SK-N-MC (cell line): ENCODE measurements at regions not wholly inside any gene's neighbourhood (a gene's known extent, or its start where the extent isn't known, plus 50 kb on each side); places are given as distances from the start of the nearest gene placed in this dataset.

Experiments
- DNase-seq: peaks from one replicate; pipeline ENCODE4 v3.0.0-alpha.2; 2011; ENCODE audit warnings: low read depth, low spot score
- H3K27ac ChIP-seq: fragments of 200-600 bp; sonication (generic); 2 replicates; pipeline ENCODE4 v1.5.1; 2016; ENCODE audit warnings: mixed run types
- H3K36me3 ChIP-seq: fragments of 200-600 bp; sonication (generic); 2 replicates; pipeline ENCODE4 v1.6.1; 2017; ENCODE audit warnings: antibody characterized with exemption, low read length, mixed read lengths; ENCODE audit not compliant: insufficient read depth
- H3K4me3 ChIP-seq: fragments of 200-600 bp; sonication (generic); 2 replicates; pipeline ENCODE4 v1.5.1; 2016
- H3K9ac ChIP-seq: fragments of 200-600 bp; sonication (generic); 2 replicates; pipeline ENCODE4 v1.8.0; 2017; ENCODE audit warnings: mixed run types, mixed read lengths; ENCODE audit not compliant: insufficient read length
- H3K9me3 ChIP-seq: fragments of 200-600 bp; sonication (generic); 2 replicates; pipeline ENCODE4 v1.6.1; 2017; ENCODE audit warnings: low read depth, mild to moderate bottlenecking, antibody characterized with exemption, low read length, moderate library complexity, mixed read lengths
- EZH2 ChIP-seq: fragments of 200-600 bp; sonication (generic); IDR thresholded peaks from one replicate; pipeline ENCODE4 v1.6.1; 2017; ENCODE audit warnings: antibody characterized with exemption
- FOXP2 ChIP-seq: optimal IDR thresholded peaks from 2 replicates; pipeline ENCODE3; 2011; ENCODE audit warnings: mild to moderate bottlenecking, moderate library complexity; ENCODE audit not compliant: insufficient read depth; ENCODE audit errors: extremely low read length, control extremely low read depth
- POLR2AphosphoS5 ChIP-seq: IDR thresholded peaks from 2 replicates; pipeline ENCODE4 v1.6.1; 2012; ENCODE audit warnings: mild to moderate bottlenecking, low read depth, low read length, borderline replicate concordance

- no peak overlapping the region for H3K27ac ChIP-seq
- H3K4me3 ChIP-seq, result no peak overlapping the region
- no peaks in the 10 kb centered on the region for H3K9me3 ChIP-seq
- no peaks in the 10 kb centered on the region for H3K36me3 ChIP-seq
- H3K9ac ChIP-seq, result no peak overlapping the region
- no peak for DNase-seq
- TF ChIP-seq FOXP2, result no peak
- TF ChIP-seq EZH2, result no peak
- no peak for TF ChIP-seq POLR2AphosphoS5
Observed at GRCh38 chr6:125509477-125509876, 207.7 kb upstream of the HDDC2 start.

DNA sequence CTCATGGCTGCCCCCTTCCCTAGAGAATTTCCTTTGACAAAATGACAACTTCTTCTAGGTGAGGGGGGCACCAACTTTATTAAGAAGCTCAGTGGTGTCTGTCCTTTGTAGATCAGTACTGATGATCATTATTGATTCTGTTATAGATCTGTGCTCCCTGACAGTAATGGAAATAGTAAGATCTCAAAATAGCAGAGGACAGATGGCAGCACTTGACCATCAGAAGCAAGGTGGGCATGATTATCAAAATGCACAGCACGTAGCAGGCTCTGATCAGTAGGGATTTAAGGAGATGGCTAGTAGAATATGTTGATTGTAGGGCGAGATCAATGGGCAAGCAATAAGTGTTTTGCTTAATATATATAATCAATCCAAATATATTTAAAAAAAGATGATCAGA is 208.6 kb upstream of the HDDC2 start:
- Histone ChIP-seq H3K9ac (no peak overlapping the region), H3K36me3 (no peaks in the 10 kb centered on the region), H3K9me3 (no peaks in the 10 kb centered on the region), H3K27ac (no peak overlapping the region), H3K4me3 (no peak overlapping the region)
- TF ChIP-seq POLR2AphosphoS5, result no peak
- no peak for TF ChIP-seq FOXP2
- no peak for TF ChIP-seq EZH2
- no peak for DNase-seq

GRCh38 chr6:125511809-125512396 is 210.1 kb upstream of the HDDC2 start:
- Histone ChIP-seq H3K36me3 (no peaks in the 10 kb centered on the region), H3K9me3 (no peaks in the 10 kb centered on the region), H3K27ac (no peak overlapping the region), H3K9ac (no peak overlapping the region), H3K4me3 (no peak overlapping the region; the same call in 1 of the 2 replicates)
- TF ChIP-seq POLR2AphosphoS5 (no peak), FOXP2 (no peak), EZH2 (no peak)
- no peak for DNase-seq

DNA sequence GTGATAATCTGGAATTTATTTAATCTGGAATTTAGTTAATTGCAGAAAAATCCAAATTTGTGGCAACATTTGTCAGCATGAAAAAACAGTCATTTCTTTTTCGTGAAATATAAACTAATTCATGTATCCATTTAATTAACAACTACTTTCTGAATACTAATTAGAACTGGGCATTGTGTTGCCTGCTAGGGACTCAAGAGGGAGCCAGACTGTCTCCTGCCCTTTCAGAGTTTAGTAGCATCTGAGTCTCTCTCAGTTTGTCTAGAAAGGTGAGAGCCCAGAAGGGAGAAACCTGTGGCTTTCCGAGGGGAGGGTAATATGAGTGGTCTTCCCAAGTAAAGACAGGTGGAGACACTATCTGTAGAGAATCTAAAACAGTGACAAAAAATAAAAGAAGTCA is 210.9 kb upstream of the HDDC2 start:
- Histone ChIP-seq H3K4me3 (no peak overlapping the region), H3K36me3 (no peaks in the 10 kb centered on the region), H3K9ac (no peak overlapping the region), H3K27ac (no peak overlapping the region), H3K9me3 (no peaks in the 10 kb centered on the region)
- TF ChIP-seq POLR2AphosphoS5 (no peak), FOXP2 (no peak), EZH2 (no peak)
- no peak for DNase-seq

DNA sequence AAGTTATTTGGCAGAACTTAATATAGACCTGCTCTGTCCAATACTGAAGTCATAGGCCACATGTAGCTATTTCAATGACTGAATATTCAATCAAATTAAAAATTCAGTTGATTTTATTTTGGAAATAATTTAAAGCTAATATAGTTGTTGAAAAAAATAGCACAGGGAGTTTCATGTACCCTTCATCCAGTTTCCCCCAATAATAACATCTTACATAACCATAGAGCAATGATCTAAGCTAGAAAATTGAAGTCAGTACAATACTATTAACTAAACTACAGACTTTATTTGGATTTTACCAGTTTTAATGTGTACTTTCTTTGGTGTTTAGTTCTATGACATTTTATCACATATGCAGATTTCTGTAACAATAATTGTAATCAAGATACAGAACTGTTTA is 212.2 kb upstream of the HDDC2 start:
- TF ChIP-seq FOXP2, result no peak
- TF ChIP-seq EZH2, result no peak
- no peak for TF ChIP-seq POLR2AphosphoS5
- DNase-seq, result no peak
- Histone ChIP-seq H3K27ac (no peak overlapping the region), H3K36me3 (no peaks in the 10 kb centered on the region), H3K9me3 (no peaks in the 10 kb centered on the region), H3K4me3 (no peak overlapping the region), H3K9ac (no peak overlapping the region)

DNA sequence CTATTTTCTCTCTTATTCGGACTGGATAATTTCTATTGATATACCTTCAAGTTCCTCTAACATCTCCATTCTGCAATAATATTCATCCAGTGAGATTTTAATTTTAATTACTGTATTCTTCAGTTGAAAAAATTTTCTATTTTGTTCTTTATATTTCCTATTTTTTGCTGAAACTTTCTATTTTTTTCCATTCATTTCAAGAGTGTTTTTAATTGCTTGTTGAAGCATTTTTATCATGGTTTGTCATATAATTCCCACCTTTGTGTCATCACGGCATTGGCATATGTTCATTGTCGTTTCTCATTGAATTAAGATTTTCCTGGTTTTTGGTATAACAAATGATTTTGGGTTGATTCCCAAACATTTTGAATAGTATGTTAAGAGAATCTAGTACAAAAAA is 214.9 kb upstream of the HDDC2 start:
- H3K9me3 ChIP-seq, result no peaks in the 10 kb centered on the region
- no peak overlapping the region for H3K9ac ChIP-seq

DNA sequence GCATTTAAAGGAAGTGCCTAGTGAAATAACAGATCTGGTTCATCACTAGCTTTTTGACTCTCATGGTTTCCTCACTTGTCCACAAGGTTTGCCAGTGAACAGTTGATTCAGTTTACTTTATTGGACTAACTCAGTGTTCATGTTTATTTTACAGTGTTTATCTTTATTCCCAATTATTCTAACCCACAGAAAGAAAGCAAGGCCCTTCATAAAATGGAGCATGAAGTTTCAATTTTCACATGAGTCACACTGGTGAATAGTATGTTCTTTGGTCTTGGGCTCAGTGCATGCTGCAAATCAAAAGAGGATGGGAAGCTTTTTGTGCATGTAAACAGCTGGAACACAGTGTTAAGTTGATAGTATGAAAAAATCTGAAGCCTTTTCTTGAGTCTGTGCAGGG is 217.6 kb upstream of the HDDC2 start:
- no peak for TF ChIP-seq POLR2AphosphoS5
- no peak for TF ChIP-seq FOXP2
- TF ChIP-seq EZH2, result no peak
- DNase-seq, result no peak
- Histone ChIP-seq H3K27ac (no peak overlapping the region), H3K9me3 (no peaks in the 10 kb centered on the region), H3K4me3 (no peak overlapping the region), H3K36me3 (no peaks in the 10 kb centered on the region), H3K9ac (no peak overlapping the region)

More for the DNA sequence above, 214.9 kb upstream of the HDDC2 start:
- DNase-seq, result no peak
- no peaks in the 10 kb centered on the region for H3K36me3 ChIP-seq
- no peak overlapping the region for H3K4me3 ChIP-seq
- no peak for TF ChIP-seq EZH2
- TF ChIP-seq POLR2AphosphoS5, result no peak
- no peak for TF ChIP-seq FOXP2
- no peak overlapping the region for H3K27ac ChIP-seq

DNA sequence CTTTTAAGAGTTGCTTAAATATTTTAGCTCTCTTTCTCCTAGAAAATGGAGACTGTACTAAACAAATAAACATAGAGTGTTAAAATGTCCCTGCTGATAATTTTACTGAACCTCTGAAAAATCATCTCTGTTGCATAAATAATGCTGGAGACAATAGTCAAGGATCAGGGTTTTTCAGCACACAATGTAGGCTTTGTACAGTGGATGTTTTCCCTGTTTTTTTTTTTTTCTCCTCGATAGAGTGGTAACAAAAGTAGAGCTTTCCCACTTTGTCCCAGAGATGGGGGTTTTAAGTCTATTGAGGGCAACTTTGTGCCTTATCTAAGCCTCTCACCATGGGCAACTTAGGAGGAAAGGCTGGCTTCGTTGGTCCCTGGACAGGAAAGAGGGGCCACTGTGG is 222.6 kb upstream of the HDDC2 start:
- Histone ChIP-seq H3K9me3 (no peaks in the 10 kb centered on the region), H3K27ac (no peak overlapping the region), H3K4me3 (no peak overlapping the region), H3K36me3 (no peaks in the 10 kb centered on the region), H3K9ac (no peak overlapping the region)
- DNase-seq, result no peak
- TF ChIP-seq FOXP2 (no peak), POLR2AphosphoS5 (no peak), EZH2 (no peak)

DNA sequence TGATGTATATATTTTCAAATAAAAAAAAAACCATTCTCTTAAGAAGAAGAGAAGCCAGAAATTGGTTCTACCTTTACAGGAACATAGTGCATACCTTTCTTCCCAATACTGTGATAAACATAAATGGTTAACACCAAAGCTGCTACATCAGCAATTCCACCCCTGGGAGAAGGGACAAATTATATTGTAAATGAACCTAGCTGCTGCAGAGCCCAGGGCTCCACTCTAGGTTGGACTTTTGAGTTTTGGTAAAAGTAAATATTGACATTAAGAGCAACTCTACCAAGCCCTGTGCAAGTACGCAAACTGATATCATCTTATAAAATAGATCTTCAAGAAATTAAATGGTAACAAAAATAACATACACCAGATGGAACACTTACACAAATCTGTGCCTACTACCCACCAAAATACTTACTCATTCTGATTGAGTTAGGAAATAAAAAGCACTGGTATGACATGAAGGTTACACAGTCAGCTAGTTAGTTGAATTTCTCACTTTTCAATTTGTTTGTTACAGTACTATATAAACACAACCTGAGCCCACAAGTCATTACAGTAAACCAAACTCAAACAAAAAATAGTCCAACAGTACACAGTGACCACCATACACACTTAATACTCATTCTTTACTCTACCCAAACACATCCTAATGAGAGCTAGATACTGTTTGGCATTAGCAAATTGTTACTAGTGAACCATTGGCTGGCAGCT is 223.3 kb upstream of the HEY2 start:
- Histone ChIP-seq H3K4me3 (no peak overlapping the region), H3K9me3 (no peaks in the 10 kb centered on the region), H3K27ac (no peak overlapping the region), H3K9ac (no peak overlapping the region), H3K36me3 (no peaks in the 10 kb centered on the region)
- TF ChIP-seq FOXP2 (no peak), POLR2AphosphoS5 (no peak), EZH2 (no peak)
- no peak for DNase-seq

DNA sequence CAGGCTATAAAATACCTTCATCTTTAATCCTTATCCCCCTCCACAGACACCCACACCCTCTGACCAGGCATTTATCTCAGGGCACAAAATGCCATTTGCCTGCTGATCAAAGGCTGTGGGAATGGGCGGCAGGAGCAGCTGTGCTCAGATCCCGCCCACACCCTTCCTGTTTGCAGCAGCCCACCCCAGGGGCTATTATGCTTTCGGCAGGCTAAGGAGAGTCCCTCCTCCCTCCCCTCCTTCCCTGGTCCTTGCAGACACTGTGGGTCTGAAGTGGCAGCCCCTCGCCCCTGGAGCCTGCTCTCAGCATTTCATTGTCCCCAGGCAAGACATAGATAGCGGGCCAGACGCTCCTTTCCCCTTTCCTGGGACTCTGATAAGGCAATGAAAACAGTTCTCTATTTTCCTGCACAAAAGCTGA is 220.8 kb upstream of the HEY2 start:
- Histone ChIP-seq H3K9ac (no peak overlapping the region), H3K4me3 (no peak overlapping the region; the same call in 1 of the 2 replicates), H3K27ac (no peak overlapping the region), H3K9me3 (no peaks in the 10 kb centered on the region), H3K36me3 (no peaks in the 10 kb centered on the region)
- no peak for TF ChIP-seq POLR2AphosphoS5
- no peak for TF ChIP-seq EZH2
- TF ChIP-seq FOXP2, result no peak
- DNase-seq, result no peak
